HG03469 (cell line): ENCODE measurements at regions not wholly inside any gene's neighbourhood (a gene's known extent, or its start where the extent isn't known, plus 50 kb on each side); places are given as distances from the start of the nearest gene placed in this dataset.

Source experiments
- ATAC-seq: cut with Tn5 transposase; IDR thresholded peaks from one replicate; pipeline ENCODE4 v1.9.1; 2021; ENCODE audit warnings: mild to moderate bottlenecking, moderate library complexity, moderate number of reproducible peaks; ENCODE audit not compliant: unreplicated experiment

DNA sequence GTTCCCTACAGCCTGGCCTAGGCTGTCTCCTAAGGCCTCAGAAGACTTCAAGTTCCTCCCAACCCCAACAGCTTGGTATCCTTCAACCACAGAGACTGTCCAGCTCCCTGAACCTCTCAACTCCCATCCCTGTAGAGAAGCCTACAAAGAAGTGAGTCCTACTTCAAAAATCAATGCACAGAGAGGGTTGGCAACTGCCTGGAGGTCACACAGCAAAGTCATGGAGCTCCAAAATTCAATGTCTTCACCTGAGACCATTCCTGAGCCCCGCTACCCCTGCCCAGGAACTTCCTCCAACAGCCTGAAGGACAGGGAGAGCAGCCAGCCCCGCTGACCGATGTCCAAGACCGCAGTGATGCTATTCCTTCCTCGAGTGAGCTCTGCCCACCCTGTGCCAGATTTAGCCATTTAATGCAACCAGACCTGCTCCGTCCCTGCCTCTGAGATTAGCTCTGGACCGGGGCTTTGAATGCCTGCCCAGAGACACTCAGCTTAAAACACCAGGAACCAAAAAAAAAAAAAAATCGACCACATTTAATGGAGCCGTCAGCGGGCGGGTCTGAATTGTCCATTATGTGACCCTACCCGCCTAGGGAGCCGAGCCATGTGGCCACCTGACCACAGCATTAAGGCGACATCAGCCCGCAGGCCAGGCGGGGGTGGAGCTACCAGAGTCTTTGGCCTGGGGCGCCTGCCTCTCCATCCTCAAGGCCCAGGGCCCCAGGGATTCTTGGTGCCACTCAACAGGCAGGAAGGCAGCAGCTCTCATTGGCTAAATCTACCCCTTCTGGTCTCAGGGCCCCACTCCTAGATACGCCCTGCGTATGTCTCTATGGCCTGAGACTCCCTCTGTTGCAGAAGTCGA is 148.6 kb downstream of the SYF2 start:
- ATAC-seq, result no peak

- no peak for ATAC-seq
Measured at GRCh38 chr1:25082995-25083394, 149.3 kb downstream of the SYF2 start.

- no peak for ATAC-seq
Measured at GRCh38 chr1:25082216-25082899, 149.9 kb downstream of the SYF2 start.

- no peak for ATAC-seq
Measured at GRCh38 chr1:25081496-25081895, 150.8 kb downstream of the SYF2 start.

DNA sequence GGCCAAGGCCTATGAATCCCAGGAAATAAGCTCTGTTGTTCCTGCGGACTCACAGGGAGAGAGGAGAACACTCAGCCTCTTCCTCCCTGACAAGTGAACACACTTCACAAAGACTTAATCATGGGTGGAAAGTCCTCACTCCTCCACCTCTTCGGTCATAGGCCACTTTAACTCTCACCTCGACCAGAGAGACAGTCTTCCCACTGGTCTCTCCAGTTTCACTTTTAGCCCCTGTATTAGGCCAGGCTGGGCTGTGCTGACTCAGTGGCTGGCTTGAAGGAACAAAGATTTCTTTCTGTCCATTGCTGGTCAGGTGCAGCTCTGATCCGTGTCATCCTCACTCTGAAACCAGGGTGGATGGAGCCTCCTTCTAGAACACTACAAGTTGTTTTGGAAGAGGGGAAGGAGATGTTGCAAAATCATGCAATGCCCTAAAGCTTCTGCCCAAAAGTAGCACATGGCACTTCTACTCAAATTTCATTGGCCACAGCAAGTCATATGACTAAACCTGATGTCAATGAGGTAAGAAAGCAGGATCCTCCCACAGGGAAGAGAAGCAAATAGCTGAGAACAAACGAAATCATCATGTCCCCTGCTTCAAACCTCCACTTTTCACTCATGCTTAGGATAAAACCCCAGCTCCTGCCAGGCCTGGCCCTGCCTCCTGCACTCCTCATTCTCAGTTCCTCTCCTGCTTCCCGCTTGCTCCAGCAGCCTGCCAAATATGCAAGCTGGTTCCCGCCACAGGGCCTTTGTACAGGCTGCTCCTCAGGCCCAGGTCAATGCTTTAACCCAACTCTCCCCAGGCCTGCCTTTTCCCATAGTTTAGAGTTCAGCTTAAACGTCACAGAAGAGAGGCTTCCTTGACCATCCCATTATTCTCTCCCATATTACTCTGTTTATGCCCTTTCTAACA is 150.5 kb upstream of the RUNX3 start:
- ATAC-seq, result no peak

DNA sequence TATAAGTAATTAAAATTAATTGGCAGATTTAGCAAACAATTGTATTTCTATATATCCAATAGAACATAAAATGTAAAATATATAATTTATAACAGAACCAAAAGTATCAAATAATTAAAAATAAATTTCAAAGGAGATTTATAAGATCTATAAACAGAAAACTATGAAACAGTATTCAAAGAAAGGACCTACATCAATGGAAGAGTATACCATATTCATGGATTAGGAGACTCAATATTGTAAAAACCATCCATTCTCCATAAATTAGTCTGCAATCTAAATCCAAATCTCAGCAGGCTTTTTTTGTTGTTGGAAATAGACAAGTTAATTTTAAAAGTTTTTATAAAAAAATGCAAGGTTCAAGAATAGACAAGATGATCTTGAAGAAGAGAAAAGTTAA is 149.0 kb upstream of the RUNX3 start:
- no peak for ATAC-seq

- no peak for ATAC-seq
Measured at GRCh38 chr1:25074351-25075227, 144.5 kb upstream of the RUNX3 start.

GRCh38 chr1:25073640-25074270 is 143.7 kb upstream of the RUNX3 start:
- no peak for ATAC-seq

GRCh38 chr1:25072461-25072860 is 142.4 kb upstream of the RUNX3 start:
- ATAC-seq, result no peak

DNA sequence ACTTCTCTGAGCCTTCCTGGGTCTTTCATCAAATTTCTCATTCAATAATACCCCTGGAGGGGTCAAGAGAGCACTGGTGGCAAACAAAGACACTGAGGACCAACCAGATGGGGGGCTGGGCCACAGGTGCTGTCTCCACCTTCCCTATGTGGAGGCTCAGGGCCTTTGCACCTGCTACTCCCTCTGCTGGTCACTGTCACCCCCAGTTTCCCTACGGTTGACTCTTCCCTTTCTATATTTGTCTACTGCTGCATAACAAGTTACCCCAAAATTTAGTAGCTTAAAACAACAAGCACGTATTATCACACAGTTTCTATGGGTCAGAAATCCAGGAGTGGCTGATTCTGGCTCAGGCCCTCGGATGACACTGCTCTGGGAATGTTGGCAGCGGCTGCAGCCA is 138.8 kb upstream of the RUNX3 start:
- ATAC-seq, result no peak

DNA sequence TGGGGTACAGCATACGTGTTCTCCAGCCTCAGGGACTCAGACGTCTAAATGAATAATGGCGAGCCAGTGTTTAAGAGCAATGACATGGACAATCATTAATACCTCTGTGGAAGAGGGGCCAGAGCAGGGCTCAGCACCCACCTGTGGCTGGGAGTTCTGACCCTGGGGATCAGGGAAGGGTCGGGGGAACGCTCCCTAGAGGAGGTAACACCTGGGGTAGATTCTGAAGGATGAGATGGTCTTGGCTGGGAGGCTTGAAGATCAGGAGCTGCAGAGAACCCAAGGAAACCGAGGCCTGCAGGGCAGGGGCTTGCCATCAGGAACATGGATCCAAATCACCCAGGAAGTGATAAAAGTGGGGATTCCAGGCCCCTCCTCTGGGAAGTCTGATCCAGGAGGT is 138.2 kb upstream of the RUNX3 start:
- no peak for ATAC-seq

- ATAC-seq, result no peak
Measured at GRCh38 chr1:25067518-25068251, 137.6 kb upstream of the RUNX3 start.

DNA sequence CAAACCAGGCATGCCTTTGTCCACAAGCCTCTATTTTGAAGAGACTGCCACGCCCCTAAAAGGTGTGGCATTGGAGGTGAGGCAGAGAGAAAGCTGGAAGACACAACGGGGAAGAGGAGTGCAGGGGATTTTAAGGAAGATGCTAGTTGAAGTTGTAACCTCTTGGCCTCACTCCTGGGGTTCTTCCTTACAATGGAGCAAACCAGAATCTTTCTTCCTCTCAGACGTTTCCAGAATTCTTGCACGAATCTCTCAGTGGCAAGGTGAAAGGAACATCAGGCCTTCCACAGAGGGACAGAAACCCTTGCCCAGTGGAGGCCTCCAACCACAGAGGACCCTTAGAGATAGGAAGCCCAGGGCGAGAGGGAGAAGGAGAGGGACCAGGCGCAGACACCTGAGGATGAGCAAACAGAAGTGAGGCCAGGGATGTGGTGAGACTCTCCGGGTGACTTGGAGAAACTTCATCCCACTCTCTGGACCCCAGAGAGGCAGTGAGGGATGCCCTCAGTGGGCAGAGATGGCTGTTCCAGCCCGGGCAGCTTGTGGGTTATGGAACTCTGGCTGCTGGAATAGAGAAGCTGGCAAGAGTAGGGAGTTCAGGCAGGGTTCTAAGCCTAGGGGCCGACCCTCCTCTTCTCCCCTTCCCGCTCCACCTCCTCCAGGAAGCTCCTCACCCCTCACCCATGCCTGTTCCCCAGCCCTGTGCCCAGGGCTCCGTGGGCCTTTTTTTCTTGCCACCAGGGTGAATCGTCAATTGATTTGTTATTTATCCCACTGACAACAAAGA is 136.8 kb upstream of the RUNX3 start:
- no peak for ATAC-seq

GRCh38 chr1:25066256-25066655 is 136.2 kb upstream of the RUNX3 start:
- ATAC-seq, result no peak

- ATAC-seq, result no peak
Measured at GRCh38 chr1:25065795-25066238, 135.7 kb upstream of the RUNX3 start.

- ATAC-seq, result no peak
Measured at GRCh38 chr1:25065321-25065721, 135.2 kb upstream of the RUNX3 start.

- ATAC-seq, result no peak
Measured at GRCh38 chr1:25064465-25065240, 134.6 kb upstream of the RUNX3 start.
